GM23248 (cell line): ENCODE measurements at regions not wholly inside any gene's neighbourhood (a gene's known extent, or its start where the extent isn't known, plus 50 kb on each side); places are given as distances from the start of the nearest gene placed in this dataset.

Experiments
- DNase-seq: peaks from one replicate; pipeline ENCODE4 v3.0.0-alpha.2; 2015
- H2AFZ ChIP-seq: fragments of 200-600 bp; sonication (generic); 2 replicates; pipeline ENCODE4 v1.6.1; 2016; ENCODE audit warnings: antibody characterized with exemption
- H3F3A ChIP-seq: fragments of 200-600 bp; sonication (generic); 2 replicates; pipeline ENCODE4 v1.6.1; 2016; ENCODE audit warnings: mild to moderate bottlenecking, antibody characterized with exemption, mixed run types; ENCODE audit not compliant: insufficient read depth
- H3K27ac ChIP-seq: fragments of 200-600 bp; sonication (generic); 2 replicates; pipeline ENCODE4 v1.5.1; 2016; ENCODE audit warnings: mild to moderate bottlenecking
- H3K27me3 ChIP-seq: fragments of 200-600 bp; sonication (generic); replicated peaks from 2 replicates; pipeline ENCODE4 v1.6.1; 2016; ENCODE audit warnings: mild to moderate bottlenecking; ENCODE audit not compliant: insufficient read depth
- H3K36me3 ChIP-seq: fragments of 200-600 bp; sonication (generic); 2 replicates; pipeline ENCODE4 v1.6.1; 2016; ENCODE audit warnings: low read depth, mild to moderate bottlenecking
- H3K4me1 ChIP-seq: fragments of 200-600 bp; sonication (generic); 2 replicates; pipeline ENCODE4 v1.6.1; 2016; ENCODE audit warnings: mild to moderate bottlenecking; ENCODE audit not compliant: insufficient read depth
- H3K4me2 ChIP-seq: fragments of 200-600 bp; sonication (generic); one replicate; pipeline ENCODE4 v1.6.1; 2016; ENCODE audit warnings: mild to moderate bottlenecking; ENCODE audit not compliant: unreplicated experiment
- H3K4me3 ChIP-seq: fragments of 200-600 bp; sonication (generic); 2 replicates; pipeline ENCODE4 v1.5.1; 2016; ENCODE audit warnings: mild to moderate bottlenecking
- H3K79me2 ChIP-seq: fragments of 200-600 bp; sonication (generic); 2 replicates; pipeline ENCODE4 v1.6.1; 2016; ENCODE audit warnings: mild to moderate bottlenecking; ENCODE audit not compliant: insufficient read depth
- H3K9ac ChIP-seq: fragments of 200-600 bp; sonication (generic); 2 replicates; pipeline ENCODE4 v1.6.1; 2016; ENCODE audit warnings: mild to moderate bottlenecking
- H3K9me2 ChIP-seq: fragments of 200-600 bp; sonication (generic); 2 replicates; pipeline ENCODE4 v1.6.1; 2016; ENCODE audit warnings: mixed run types, mild to moderate bottlenecking, moderate library complexity; ENCODE audit not compliant: insufficient read depth
- H3K9me3 ChIP-seq: fragments of 200-600 bp; sonication (generic); one replicate; pipeline ENCODE4 v1.6.1; 2017; ENCODE audit warnings: low read depth
- H4K20me1 ChIP-seq: fragments of 200-600 bp; sonication (generic); 2 replicates; pipeline ENCODE4 v1.6.0; 2016; ENCODE audit not compliant: insufficient read depth
- EZH2 ChIP-seq: fragments of 200-600 bp; sonication (generic); IDR thresholded peaks from 2 replicates; pipeline ENCODE4 v1.6.1; 2018; ENCODE audit warnings: antibody characterized with exemption, mild to moderate bottlenecking; ENCODE audit not compliant: insufficient read depth, poor library complexity, severe bottlenecking
- EZH2phosphoT487 ChIP-seq: fragments of 200-600 bp; sonication (generic); IDR thresholded peaks from 2 replicates; pipeline ENCODE4 v1.6.1; 2018; ENCODE audit warnings: antibody characterized with exemption, moderate library complexity, mild to moderate bottlenecking, low read depth; ENCODE audit not compliant: insufficient read depth
- WGBS, 2 experiments: methylation state at CpG; one replicate each; pipeline ENCODE4 v1.1.6; 2015 to 2017; ENCODE audit warnings: low lambda C conversion rate in 2 of 2, low coverage in 1 of 2; ENCODE audit errors: missing lambda C conversion rate in 2 of 2; 5-methylcytosine and 5-hydroxymethylcytosine counted together
- in situ Hi-C: fragments of 300-500 bp; cut with MboI; formaldehyde crosslinking; loops from 2 replicates; pipeline ENCODE4 v1.15.0; 2020

GRCh38 chr5:57676222-57677098 is 193.8 kb upstream of the ACTBL2 start:
- no peak for DNase-seq

GRCh38 chr5:57675236-57675635 is 192.6 kb upstream of the ACTBL2 start:
- no peaks in the 10 kb centered on the region for H3K36me3 ChIP-seq
- in situ Hi-C loops, result no loop called here
- H3K79me2 ChIP-seq, result no peaks in the 10 kb centered on the region
- H3K9me3 ChIP-seq, result no peaks in the 10 kb centered on the region
- no peaks in the 10 kb centered on the region for H3K4me1 ChIP-seq
- DNase-seq, result no peak
- H3K4me3 ChIP-seq, result no peak overlapping the region
- no peaks in the 10 kb centered on the region for H3K27me3 ChIP-seq
- H3K9ac ChIP-seq, result no peak overlapping the region
- 72 to 77% methylated on average over 1 of the region's 1 CpG for WGBS, 2 experiments
- TF ChIP-seq EZH2phosphoT487 (no peak), EZH2 (no peak)
- H3K4me2 ChIP-seq, result no peak overlapping the region
- no peaks in the 10 kb centered on the region for H3K9me2 ChIP-seq
- no peaks in the 10 kb centered on the region for H3F3A ChIP-seq
- H3K27ac ChIP-seq, result no peak overlapping the region
- H2AFZ ChIP-seq, result no peak overlapping the region
- H4K20me1 ChIP-seq, result no peaks in the 10 kb centered on the region

More at GRCh38 chr5:57676222-57677098, 193.8 kb upstream of the ACTBL2 start:
- Histone ChIP-seq H3K9ac (no peak overlapping the region), H4K20me1 (no peaks in the 10 kb centered on the region), H3K4me3 (no peak overlapping the region), H3K4me1 (no peaks in the 10 kb centered on the region), H3K9me3 (no peaks in the 10 kb centered on the region), H3K9me2 (no peaks in the 10 kb centered on the region), H3K27me3 (no peaks in the 10 kb centered on the region), H3F3A (no peaks in the 10 kb centered on the region), H3K4me2 (no peak overlapping the region), H3K27ac (no peak overlapping the region), H3K36me3 (no peaks in the 10 kb centered on the region), H2AFZ (no peak overlapping the region), H3K79me2 (no peaks in the 10 kb centered on the region)
- in situ Hi-C loops, result no loop called here
- WGBS, 2 experiments, result 60 to 67% methylated on average over 3 of the region's 3 CpGs
- TF ChIP-seq EZH2phosphoT487 (no peak), EZH2 (no peak)

GRCh38 chr5:57671371-57671770 is 188.8 kb upstream of the ACTBL2 start:
- Histone ChIP-seq H2AFZ (no peak overlapping the region), H3K9me3 (no peaks in the 10 kb centered on the region), H3K4me2 (no peak overlapping the region), H3K36me3 (no peaks in the 10 kb centered on the region), H3K9me2 (no peaks in the 10 kb centered on the region), H3K4me1 (no peaks in the 10 kb centered on the region), H3F3A (no peaks in the 10 kb centered on the region), H3K27ac (no peak overlapping the region), H3K4me3 (no peak overlapping the region), H3K79me2 (no peaks in the 10 kb centered on the region), H4K20me1 (no peaks in the 10 kb centered on the region), H3K9ac (no peak overlapping the region), H3K27me3 (no peaks in the 10 kb centered on the region)
- in situ Hi-C loops, result loop anchor here (25.0 kb wide), 1 partner anchor 791 kb away; the partner anchor contains the start of gene PLK2
- no peak for TF ChIP-seq EZH2phosphoT487
- TF ChIP-seq EZH2, result no peak
- DNase-seq, result no peak

GRCh38 chr5:57666582-57666981 is 184.0 kb upstream of the ACTBL2 start:
- Histone ChIP-seq H2AFZ (no peak overlapping the region), H3K9ac (no peak overlapping the region), H3K79me2 (no peaks in the 10 kb centered on the region), H3K4me2 (no peak overlapping the region), H3K9me3 (no peaks in the 10 kb centered on the region), H4K20me1 (no peaks in the 10 kb centered on the region), H3K9me2 (no peaks in the 10 kb centered on the region), H3K4me1 (peaks cover 6% of the 10 kb centered on the region), H3K36me3 (no peaks in the 10 kb centered on the region), H3K4me3 (no peak overlapping the region), H3K27me3 (no peaks in the 10 kb centered on the region), H3F3A (no peaks in the 10 kb centered on the region), H3K27ac (no peak overlapping the region)
- DNase-seq, result no peak
- TF ChIP-seq EZH2 (no peak), EZH2phosphoT487 (no peak)
- in situ Hi-C loops, result loop anchor here (25.0 kb wide), 1 partner anchor 796 kb away; the partner anchor contains the start of gene PLK2
